ENCODE measurements at regions not wholly inside any gene's neighbourhood (a gene's known extent, or its start where the extent isn't known, plus 50 kb on each side); places are given as distances from the start of the nearest gene placed in this dataset.

- no peak for DNase-seq (ENCODE audit: low read depth, low spot score)
Observed at GRCh38 chr1:30484668-30485067, 238.7 kb downstream of the MATN1 start.

DNA sequence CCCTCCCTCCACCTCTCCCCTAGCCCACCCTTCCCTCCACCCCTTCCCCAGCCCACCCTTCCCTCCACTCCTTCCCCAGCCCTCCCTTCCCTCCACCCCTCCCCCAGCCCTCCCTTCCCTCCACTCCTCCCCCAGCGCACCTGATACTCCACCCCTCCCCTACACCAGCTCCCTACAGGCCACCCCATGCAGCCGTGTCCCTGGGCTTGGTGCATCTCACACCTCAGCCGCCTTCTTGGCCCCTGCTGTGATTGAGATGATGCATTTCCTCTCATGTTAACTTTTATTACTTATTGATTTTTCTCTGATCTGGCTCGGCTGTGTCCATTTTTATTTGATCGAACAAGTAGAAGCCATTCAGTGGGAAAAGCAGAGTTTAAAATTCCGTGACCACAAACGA, 243.8 kb downstream of the MATN1 start:
- no peak for DNase-seq (ENCODE audit: low read depth, low spot score)

DNA sequence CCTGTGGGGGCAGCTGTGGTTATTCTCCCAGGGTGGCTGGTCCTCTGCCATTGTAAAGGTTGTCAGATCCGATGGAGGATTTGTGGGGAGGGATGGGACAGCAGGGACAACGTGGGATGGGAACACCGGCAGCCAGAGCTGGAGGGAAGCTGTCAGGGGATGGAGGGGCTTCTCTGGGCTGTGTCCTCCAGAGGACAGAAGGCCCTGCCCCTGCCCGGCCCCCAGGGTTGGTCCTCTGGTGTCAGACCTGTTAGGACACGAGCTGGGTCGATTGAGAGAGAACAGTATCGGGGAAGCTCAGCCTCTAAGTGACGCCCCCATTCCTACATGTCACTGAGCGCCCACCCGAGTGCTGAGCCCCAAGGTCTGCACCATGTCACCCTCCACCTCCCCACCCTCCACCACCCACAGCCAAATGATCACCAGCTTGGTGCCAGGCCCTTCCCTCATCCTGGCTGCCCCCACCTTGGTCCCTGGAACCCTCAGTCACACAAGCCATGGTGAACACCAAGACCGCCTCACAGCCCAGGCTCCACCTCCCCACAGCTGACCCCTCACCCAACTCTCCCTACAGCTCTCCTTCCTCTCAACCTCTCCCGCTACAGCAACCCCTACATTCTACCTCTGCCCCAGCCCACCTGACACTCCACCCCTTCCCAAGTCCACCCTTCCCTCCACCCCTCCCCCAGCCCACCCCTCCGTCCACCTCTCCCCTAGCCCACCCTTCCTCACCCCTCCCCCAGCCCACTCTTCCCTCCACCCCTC, 244.4 kb downstream of the MATN1 start:
- DNase-seq (ENCODE audit: low read depth, low spot score), result no peak

- no peak for DNase-seq (ENCODE audit: low read depth, low spot score)
Observed at GRCh38 chr1:30478283-30478682, 245.1 kb downstream of the MATN1 start.

- no peak for DNase-seq (ENCODE audit: low read depth, low spot score)
Observed at GRCh38 chr1:30477588-30477987, 245.8 kb downstream of the MATN1 start.

DNA sequence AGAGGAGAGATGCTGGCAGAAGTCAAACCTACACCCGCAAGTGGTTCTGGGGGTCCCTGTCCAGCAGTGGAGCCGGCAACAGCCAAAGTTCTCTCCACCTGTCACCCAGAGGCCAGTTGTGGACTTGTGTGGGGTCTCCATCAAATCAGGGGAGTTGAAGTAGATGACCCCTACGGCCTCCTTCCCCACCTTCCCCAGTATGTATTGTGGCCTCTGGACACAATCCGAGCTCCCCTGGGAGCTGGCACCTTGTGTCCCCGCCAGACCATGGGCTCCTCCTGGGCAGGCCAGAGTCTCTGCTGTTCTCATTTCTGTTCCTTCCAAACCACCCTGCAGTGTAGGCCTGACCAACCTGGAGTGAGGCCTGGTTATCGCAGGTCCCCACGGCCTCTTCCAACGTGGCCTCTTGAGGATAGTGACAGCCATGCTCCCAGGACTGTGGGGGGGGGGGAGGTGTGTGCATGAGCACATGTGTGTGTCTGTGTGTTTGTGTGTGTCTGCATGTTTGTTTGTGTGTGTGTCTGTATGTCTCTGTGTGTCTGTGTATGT, 246.4 kb downstream of the MATN1 start:
- DNase-seq (ENCODE audit: low read depth, low spot score), result no peak

DNA sequence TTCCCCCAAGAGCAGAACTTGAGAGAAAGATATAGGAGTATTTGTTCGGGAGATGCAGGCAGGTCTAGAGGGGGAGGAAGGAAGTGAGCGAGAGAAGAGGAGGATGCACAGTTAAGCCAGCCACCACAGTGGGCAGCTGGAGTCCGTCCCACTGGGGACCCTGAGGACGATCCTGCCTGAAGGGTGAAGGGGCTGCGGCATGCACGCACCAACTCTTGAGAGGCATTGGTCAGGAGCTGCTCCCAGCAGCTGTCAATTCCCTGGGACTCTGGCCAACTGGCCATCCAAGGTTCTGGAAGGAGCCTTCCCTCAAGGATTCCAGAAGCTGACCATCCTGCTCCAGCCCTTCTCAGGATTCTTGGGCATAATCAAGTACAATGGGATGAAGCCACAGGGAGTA, 246.9 kb downstream of the MATN1 start:
- DNase-seq (ENCODE audit: low read depth, low spot score), result no peak

DNA sequence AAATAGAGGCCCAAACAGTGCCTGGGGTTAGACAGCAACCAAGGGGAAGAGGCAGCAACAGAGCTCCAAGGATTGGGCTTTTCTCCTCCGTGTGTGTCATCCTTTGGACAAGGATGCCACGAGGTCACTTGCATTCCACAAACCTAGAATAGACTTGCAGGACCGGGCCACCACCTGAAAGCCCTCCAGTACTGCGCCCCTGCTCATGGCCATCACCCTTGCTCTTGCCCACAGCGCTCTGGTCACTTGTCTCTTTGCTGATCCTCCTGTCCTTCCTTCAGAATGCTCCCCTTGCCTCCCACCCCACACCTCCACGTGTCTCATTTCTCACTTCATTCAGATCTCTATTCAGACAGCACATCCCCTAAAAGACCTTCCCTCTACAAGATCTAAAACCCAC, 247.4 kb downstream of the MATN1 start:
- DNase-seq (ENCODE audit: low read depth, low spot score), result no peak

- no peak for DNase-seq (ENCODE audit: low read depth, low spot score)
Observed at GRCh38 chr1:30475201-30475600, 248.2 kb downstream of the MATN1 start.

DNA sequence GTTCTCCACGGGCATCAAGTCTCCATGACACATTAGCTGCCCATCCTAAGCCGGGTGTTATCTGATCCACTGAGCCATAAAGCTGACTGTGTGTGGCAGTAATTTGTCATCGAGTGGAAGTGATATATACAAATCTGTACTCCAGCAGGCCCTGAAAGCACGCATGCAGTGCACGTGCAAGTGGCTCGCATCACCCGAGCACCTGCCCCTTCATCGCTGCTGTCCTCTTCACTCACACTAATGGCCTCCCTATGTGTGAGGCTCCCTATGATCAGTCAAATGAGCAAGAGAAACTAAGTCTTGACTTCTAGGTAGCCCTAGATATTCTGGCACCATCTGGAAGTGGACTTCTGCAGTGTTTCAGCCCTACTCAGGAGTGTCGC, 248.6 kb downstream of the MATN1 start:
- no peak for DNase-seq (ENCODE audit: low read depth, low spot score)

GRCh38 chr1:30473922-30474817, 249.2 kb downstream of the MATN1 start:
- DNase-seq (ENCODE audit: low read depth, low spot score), result no peak

GRCh38 chr1:30472526-30472925, 250.9 kb downstream of the MATN1 start:
- DNase-seq (ENCODE audit: low read depth, low spot score), result no peak

- DNase-seq (ENCODE audit: low read depth, low spot score), result no peak
Observed at GRCh38 chr1:30472009-30472408, 251.4 kb downstream of the MATN1 start.

DNA sequence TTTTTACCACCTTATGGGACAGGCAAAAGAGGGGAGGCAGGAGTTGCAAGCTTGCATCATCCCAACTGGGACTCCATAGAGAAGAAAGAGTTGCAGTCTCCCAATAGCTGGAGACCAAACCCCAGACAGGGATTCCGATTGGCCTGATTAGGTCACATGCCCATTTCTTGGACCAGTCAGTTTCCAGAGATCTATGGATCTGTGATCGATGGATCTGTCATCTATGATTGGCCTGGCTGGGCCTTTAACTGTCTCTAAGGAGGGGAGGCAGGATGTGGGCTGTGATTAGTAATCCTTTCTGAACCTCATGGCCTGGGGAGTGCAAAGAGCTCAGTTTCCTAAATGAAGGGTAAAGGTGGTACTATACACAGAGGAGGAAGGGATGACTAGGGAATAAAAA, 252.1 kb downstream of the MATN1 start:
- no peak for DNase-seq (ENCODE audit: low read depth, low spot score)

GRCh38 chr1:30469426-30469825, 254.0 kb downstream of the MATN1 start:
- DNase-seq (ENCODE audit: low read depth, low spot score), result no peak

- no peak for DNase-seq (ENCODE audit: low read depth, low spot score)
Observed at GRCh38 chr1:30467101-30467500, 256.3 kb downstream of the MATN1 start.

- DNase-seq (ENCODE audit: low read depth, low spot score), result no peak
Observed at GRCh38 chr1:30466610-30467009, 256.8 kb downstream of the MATN1 start.

- no peak for DNase-seq (ENCODE audit: low read depth, low spot score)
Observed at GRCh38 chr1:30466026-30466425, 257.4 kb downstream of the MATN1 start.

GRCh38 chr1:30465096-30465495, 258.3 kb downstream of the MATN1 start:
- no peak for DNase-seq (ENCODE audit: low read depth, low spot score)

- no peak for DNase-seq (ENCODE audit: low read depth, low spot score)
Observed at GRCh38 chr1:30464187-30464617, 259.2 kb downstream of the MATN1 start.

DNA sequence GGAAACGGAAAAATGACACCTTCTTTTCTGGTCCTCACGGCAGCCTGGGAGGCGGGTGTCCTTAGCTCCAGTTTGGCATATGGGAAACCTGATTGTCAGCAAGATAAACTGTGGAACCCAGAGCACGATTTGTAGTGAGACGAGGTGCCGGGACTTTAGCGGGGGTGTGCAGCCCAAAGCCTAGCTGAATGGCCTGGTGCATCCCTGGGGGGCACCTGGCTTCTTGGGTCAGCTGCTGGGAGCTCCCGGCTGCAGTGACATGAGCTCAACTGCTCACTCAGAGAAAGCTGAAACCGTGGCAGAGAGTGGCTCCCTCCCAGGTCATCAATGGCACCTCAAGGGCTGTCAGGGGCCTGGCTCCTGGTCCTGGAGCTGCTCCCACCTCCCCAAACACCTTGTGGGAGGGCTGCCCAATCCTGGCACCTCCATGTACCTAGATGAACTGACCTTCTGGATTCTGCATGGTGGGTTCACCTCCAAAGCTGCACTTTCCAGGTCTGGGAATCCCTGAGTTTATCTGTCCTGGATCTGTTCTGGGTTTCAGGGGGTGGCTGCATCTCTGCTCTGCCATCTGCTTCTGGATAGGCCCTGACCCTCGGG, 260.5 kb downstream of the MATN1 start:
- no peak for DNase-seq (ENCODE audit: low read depth, low spot score)

DNA sequence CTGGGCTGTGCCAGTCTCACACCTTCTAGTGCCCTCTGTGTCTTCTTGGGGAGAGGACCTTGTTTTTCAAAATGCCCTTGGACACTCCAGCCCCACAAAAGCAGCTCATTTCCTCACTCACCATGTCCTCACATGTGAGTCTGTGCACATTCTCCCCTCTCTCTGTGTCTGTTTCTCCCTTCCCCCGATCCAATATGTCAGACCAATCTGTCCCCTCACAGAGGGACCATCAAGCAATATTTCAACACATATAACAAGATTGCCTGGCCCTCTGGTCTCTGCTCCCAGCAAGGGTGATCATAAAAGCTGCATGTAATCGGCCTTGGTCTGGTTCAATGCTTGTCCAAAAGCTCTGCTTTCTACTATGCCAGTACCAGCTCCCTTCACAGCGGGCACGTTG, 261.2 kb downstream of the MATN1 start:
- DNase-seq (ENCODE audit: low read depth, low spot score), result no peak

Measured in astrocyte of the hippocampus (primary cell).